D721Med (cell line): ENCODE measurements at regions not wholly inside any gene's neighbourhood (a gene's known extent, or its start where the extent isn't known, plus 50 kb on each side); places are given as distances from the start of the nearest gene placed in this dataset.

ENCODE experiments used
- DNase-seq: peaks from one replicate; pipeline ENCODE4 v3.0.0; 2011; ENCODE audit warnings: low spot score; ENCODE audit not compliant: insufficient read length
- FAIRE-seq: peaks from 2 replicates; lab custom pipeline; 2011; peaks lifted over from hg19 to GRCh38; lab: Jason Lieb, UNC
- TF ChIP-seq, protein P1 (sequence below): IDR thresholded peaks from 2 replicates; pipeline ENCODE4 v1.5.1; 2012; ENCODE audit warnings: mild to moderate bottlenecking, control low read depth; ENCODE audit not compliant: insufficient read depth; ENCODE audit errors: missing control alignments

DNA sequence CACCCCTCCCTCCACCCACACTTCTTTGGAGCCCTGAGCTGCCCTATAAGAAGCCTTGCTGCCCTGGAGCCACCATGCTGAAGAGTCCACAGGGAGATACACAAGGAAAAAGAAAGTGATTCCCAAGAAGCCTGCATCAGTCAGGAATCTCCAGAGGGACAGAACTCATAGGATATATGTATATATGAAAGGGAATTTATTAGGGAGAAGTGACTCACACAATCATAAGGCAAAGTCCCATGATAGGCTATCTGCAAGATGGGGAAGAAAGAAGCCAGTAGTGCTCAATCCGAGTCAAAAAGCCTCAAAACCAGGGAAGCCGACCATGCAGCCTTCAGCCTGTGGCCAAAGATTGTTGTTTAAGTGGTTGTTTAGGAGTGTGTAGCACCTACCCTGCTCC lies 87.9 kb downstream of the TMEM114 start:
- DNase-seq (no peak), FAIRE-seq (no peak)
- TF ChIP-seq, protein P1, sequence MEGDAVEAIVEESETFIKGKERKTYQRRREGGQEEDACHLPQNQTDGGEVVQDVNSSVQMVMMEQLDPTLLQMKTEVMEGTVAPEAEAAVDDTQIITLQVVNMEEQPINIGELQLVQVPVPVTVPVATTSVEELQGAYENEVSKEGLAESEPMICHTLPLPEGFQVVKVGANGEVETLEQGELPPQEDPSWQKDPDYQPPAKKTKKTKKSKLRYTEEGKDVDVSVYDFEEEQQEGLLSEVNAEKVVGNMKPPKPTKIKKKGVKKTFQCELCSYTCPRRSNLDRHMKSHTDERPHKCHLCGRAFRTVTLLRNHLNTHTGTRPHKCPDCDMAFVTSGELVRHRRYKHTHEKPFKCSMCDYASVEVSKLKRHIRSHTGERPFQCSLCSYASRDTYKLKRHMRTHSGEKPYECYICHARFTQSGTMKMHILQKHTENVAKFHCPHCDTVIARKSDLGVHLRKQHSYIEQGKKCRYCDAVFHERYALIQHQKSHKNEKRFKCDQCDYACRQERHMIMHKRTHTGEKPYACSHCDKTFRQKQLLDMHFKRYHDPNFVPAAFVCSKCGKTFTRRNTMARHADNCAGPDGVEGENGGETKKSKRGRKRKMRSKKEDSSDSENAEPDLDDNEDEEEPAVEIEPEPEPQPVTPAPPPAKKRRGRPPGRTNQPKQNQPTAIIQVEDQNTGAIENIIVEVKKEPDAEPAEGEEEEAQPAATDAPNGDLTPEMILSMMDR, result no peak

DNA sequence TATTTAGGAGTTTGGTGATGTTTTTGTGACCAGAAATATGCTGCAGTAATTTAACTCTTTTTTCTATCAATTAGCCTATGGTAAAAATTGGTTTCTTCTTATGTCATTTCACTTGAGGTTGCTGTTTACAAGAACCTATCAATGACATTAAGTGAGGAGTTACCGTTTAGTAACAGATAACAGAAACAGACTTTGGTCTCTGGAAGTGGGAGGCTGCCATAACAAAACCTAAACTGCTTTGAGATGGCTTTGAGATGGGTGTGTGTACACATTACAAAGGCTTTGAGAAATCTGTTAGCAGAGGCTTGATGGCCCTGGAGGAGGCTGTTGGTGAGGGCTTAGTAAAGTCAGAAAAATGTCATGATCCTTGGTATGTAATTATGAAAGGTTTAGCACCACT lies 90.0 kb downstream of the TMEM114 start:
- no peak for DNase-seq
- TF ChIP-seq, protein P1, result no peak
- FAIRE-seq, result no peak

GRCh38 chr16:8496364-8496763 lies 93.9 kb downstream of the TMEM114 start:
- FAIRE-seq, result no peak
- no peak for DNase-seq
- TF ChIP-seq, protein P1, result no peak

DNA sequence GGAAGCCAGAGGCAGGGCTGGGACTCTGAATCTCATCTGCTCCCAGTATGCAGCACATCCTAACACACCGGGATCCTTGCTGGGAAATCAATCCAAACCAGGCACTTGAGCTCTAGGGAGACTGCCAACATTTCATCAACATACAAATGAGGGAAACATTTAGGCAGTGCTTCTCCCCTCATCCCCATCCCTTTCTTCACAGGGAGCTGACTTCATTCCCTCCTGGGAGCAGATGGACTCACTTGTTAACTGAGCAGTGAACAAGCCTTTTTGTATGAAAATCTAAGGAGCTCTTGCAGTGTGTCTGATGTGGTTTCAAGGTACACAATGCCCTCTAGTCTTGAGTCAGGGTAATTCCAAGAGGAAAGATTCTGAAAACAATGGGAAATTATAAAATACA lies 96.3 kb downstream of the TMEM114 start:
- FAIRE-seq (no peak), DNase-seq (no peak)
- TF ChIP-seq, protein P1, result no peak

DNA sequence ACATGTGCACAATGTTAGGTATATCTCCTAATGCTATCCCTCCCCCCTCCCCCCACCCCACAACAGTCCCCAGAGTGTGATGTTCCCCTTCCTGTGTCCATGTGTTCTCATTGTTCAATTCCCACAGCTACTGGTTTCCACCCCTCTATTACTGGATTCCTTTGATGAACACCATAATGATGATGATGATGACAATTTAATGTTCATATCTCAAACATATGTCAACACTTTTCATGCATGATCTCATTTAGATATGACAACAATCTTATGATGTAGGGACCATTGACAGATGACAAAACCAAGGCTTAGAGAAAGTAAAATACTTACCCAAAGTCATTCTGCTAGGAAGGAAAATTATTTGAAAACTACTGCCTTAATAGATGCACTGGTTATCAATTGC lies 97.6 kb downstream of the TMEM114 start:
- DNase-seq (no peak), FAIRE-seq (no peak)
- TF ChIP-seq, protein P1, result no peak

GRCh38 chr16:8489580-8489979 lies 100.7 kb downstream of the TMEM114 start:
- DNase-seq, result no peak
- TF ChIP-seq, protein P1, result no peak
- no peak for FAIRE-seq

GRCh38 chr16:8486985-8487384 lies 103.3 kb downstream of the TMEM114 start:
- FAIRE-seq (no peak), DNase-seq (no peak)
- TF ChIP-seq, protein P1, result no peak
